IPS DF 19.7 (cell line): ENCODE measurements at regions not wholly inside any gene's neighbourhood (a gene's known extent, or its start where the extent isn't known, plus 50 kb on each side); places are given as distances from the start of the nearest gene placed in this dataset.

Experiments
- DNase-seq: peaks from one replicate; pipeline ENCODE4 v3.0.0-alpha.2; 2013; ENCODE audit warnings: low read depth, low spot score

DNA sequence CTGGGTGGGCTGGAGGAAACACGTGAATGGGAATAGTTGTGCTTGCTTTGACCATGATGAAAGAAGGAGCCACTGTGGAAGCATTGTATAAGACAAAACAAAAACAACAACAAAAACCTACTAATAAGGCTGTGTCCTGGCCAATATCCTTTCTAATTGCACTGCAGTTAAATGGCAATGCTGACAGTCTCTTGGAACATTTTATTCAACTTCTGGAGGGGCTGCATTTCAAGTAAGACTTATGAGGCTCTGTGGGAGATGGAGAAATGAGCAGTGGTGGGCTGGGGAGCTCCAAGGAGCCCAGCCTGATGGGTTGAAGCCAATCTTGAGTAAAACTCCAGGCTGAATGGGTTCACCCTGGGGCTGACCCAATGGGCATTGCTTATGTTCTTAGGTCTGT, 99.8 kb upstream of the ROPN1 start:
- DNase-seq, result no peak

DNA sequence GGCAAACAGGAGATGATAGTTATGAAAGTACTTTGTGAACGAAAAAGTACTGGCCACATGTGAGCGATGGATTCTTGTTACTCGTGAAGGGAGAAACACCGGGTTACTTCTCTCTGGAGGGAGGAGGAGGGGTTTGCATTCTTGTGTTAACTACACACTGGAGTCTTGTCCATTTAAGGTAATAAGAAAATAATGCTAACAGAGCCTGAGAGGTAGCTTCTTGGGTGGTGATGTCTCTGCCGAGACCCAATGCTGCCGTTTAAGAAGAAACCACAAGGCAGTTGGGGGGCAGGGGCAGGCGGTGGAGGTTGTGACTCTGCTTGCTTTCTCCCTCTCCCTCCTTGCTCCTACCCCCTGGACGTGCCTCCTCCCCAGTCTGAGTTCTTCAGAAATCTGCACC, 100.9 kb upstream of the ROPN1 start:
- no peak for DNase-seq

DNA sequence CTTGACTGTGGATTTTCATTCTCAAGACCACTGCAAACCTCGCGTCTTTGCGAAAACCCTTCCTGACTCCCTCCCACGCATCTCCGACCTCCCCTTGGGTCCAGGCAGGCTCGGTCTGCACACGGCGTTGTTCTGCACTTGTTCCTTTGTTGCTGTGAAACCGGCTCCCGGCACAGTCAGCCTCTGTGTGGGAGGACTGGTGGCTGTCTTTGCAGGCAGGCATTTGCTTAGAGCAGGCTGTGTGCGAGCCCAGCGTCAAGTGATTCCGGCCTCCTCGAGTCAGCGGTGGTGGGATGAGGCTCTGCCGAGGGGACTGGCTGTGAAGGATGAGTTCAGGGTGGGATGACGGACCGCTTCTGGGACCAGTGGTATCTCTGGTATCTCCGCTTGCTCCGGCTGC, 102.6 kb upstream of the ROPN1 start:
- no peak for DNase-seq

DNA sequence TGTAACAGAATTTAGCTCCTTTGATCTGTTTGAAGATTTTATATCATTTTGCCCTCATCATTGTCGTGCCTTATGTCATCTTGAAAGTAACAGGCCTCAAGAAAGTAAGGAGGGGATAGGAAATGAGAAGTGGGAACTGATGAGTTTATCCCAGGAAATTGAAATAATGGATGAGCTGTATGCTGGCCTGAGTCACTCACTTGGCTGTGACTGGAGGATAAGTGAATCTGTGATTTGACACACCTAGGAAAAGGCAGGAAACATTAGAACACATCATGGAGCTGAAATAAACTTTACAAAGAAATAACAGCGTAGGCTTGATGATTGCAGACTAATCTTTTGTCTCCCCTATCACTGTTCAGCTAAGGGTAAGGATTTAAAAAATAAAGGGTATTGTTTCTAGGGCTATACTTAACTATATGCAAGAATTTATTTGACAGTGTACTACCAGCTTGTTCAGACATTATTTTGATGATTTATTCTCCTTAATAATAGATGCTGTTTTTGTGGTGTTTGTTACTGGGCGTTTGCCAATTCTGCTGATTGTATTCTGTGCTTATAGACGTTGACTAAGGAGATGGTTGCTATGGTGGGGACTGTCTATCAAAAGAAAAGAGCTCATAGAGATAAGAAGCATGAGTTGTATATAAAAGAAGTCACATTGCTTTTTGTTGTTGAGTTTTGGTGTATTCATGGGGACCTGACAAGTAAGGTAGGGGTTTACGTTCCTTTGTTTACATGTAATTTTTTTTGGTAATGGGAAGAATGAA, 105.6 kb upstream of the ROPN1 start:
- no peak for DNase-seq

DNA sequence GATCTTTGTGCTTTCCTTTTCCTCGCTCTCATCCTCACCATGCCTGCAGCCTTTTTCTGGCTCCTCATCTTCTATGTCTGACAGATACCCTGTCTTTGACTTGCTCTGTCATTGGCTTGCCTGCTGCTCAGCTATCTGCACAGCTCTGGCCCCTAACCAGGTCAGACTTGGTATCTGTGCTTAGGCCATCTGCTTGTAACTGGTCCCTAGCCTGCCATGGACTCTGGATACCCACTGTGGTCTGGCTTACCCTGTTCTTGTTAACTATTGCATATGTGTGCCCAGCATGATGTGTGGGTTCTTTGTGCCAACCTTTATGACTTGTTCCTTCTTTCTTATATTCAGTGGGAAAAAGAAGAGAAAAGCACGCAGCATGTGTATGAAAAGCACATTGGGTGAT, 109.7 kb upstream of the ROPN1 start:
- no peak for DNase-seq

DNA sequence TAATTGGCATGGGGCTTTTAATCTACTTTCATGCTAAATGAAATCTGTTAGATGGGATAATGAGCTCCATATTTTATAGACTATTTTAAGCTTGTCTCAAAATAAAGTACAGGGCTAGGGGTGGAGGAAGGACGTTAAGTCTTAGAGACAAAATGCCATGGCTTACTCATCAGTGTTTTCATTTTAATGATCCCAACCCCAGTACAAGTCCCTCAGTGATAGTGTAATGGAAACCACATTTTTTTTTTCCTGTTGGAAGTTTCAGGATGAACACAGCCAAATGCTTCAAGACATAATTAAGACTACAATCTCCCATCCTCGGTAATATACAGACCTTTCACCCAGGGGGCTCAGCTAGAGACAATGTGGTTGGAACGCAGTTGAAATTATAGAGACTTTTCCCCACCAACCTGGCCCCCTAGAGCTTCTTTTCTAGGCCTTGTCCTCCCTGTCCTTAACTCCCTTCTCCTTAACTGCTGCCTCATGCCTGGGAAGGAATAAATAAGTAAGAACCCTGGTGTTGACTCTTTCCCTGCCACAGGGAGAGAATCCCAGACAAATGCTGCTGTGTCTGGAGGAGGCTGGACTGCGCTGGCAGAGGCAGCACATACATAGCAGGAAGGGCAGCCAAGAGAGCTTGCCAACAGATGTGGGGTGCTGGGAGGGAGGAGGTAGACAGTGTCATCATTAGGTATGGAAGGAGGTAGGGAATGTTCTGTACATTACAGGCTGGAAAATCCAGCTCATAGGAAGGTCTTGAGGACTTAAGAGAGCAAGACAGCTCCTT, 115.4 kb upstream of the ROPN1 start:
- DNase-seq, result no peak

DNA sequence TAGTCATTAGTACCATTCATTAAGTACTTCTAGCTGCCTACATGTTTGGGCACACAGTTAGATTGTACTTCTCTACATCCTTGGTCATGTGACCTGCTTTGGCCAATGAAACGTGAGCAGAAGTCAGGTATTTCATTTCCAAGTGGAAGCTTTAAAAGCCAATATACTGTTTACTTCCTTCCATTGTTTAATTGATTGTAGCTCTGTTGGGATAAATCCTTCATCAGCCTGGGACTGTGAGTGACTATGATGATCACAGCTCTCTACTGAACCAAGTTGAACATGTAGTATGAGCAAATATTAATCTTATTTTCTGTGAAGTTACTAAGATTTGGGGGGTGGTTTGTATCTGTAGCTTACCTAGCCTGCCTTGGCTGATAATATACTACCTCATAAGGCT, 116.5 kb upstream of the ROPN1 start:
- DNase-seq, result no peak

DNA sequence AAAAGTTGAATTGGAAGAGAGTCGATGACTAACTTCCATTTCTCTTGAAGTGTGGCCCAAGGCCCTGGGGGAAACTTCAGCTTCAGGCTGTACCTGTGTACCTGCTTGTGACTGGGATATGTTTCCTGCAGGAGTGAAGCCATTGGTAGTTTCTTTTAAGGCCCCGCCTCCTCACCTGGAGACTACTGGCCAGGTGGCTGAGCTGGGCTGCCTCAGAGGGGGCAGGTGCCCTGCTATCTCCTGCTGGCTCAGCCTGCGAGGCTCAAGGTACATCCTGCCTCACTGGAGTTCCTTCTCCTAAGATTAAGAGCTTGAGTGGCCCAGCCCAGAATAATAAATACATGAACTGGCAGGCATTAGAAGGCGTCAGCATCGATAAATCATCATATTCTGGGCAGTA, 121.6 kb upstream of the ROPN1 start:
- no peak for DNase-seq

DNA sequence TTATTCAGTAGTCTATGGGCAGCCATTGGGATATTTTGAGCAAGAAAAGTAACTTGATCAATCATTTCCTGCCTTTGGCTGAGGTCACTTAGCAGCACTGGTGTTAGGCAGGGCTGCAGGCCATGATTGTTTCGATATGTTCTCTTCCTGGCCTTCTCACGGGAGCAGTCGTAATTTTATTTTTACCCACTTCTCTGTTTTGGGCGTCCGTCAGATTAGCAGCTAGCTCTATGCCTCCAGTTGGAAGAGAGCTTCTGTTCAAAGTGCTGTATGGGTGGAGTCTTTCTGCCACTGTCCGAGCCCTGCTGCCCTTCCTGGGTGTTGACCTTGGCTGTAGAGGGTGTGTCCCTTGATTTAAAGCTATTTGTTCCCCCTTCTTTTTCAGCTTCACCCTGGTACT, 123.4 kb upstream of the ROPN1 start:
- DNase-seq, result no peak

DNA sequence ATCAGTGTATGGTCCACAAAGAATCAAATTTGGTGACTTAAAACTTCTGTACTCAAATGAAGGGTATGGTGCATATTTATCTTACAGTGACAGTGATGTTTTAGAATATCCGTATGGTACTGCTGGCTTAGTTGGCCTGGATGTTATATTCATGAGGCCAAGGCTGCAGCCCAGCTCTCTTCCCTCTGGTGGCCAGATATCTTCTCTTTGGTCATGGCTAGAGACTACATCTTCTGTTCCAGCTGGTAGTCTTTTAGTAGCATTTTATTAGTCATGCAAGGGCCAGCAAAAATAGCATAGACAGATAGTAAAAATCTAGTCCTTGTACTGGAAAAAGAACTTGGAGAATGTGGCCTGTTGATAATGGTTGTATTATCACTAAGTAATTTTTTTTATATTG, 124.0 kb upstream of the ROPN1 start:
- DNase-seq, result no peak

DNA sequence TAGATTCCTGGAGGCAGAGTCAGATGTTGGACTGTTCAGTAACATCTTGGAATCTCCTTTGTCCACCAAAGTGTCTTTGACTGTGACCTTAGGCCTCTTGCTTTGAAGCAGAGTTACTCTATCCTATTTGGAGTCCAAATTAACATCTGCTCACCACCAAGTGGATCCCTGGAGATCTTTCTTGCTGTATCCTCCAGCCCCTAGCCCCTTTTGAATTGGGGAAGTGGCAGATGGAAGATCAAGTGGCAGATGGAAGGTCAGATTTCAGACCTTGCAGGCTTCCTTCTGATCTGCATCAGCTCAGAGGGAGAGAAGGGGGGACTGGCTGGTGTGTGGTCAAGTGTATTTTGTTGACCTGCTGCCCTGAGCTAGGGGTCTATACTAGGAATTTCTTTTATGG, 125.0 kb upstream of the ROPN1 start:
- no peak for DNase-seq

DNA sequence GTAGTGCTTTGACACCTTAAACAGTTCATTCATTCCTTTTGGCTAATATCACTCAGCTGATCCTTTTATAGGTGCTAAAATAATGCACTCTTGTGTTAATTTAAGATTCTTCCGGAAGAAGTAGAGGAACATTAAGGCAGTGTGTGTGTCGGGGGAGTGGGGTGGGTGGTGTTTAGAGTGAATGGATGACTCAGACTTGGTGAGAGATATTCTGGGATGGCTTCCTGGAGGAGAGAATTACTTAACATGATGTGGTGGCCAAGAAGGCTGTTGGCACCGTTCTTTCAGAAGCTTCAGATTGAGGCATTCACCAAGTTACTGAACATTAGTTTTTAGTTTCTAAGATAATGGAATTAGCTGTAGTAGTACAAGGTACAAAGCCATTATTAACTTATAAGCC, 125.6 kb upstream of the ROPN1 start:
- DNase-seq, result no peak

DNA sequence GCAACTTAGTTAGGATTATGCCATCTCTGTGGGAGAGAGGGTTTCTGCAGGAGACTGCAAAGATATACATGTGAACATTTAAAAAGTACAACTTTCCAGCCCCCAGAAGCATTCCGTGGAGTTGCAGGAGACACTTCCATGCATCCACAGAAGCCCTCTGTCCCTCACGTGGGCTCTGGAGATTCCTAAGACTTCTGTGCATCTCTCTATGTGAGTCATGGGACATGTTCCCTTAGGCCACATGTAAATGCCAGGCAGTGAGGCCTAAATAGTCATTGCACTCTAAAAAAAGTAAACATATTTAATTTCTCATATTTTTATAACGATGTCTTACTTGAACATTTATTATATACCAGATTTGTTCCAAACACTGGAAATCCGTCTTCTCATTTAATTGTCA, 126.5 kb upstream of the ROPN1 start:
- no peak for DNase-seq

DNA sequence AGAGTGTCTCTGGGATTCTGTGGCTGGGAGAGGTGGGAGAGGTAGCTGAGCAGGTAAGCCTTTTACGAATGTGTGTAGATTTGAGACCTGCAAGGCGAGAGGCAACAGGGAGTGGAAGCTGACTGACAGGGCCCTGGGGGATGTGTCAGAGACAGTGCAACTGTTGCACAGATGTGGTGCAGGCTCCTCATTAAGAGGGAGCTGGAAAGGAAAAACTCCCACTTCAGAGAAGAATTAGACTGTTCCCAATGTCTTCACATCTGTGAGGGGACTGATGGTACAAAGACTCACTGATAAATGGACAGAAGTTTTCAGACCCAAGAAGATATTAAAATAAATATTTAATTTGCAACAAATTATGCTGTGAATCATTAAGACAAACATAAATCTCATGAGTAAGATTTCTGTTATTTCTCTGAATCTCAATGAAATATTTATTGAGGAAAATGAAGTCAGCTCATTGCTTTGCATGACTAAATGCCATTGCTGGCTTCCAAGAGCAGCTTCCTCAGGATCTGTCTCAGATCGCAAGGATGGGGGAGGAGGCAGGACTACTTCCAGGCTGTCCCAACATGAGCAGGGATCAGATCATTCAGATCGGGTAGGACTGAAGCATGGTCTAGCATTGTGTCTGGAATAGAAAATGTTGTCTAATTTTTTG, 127.3 kb upstream of the ROPN1 start:
- DNase-seq, result no peak

DNA sequence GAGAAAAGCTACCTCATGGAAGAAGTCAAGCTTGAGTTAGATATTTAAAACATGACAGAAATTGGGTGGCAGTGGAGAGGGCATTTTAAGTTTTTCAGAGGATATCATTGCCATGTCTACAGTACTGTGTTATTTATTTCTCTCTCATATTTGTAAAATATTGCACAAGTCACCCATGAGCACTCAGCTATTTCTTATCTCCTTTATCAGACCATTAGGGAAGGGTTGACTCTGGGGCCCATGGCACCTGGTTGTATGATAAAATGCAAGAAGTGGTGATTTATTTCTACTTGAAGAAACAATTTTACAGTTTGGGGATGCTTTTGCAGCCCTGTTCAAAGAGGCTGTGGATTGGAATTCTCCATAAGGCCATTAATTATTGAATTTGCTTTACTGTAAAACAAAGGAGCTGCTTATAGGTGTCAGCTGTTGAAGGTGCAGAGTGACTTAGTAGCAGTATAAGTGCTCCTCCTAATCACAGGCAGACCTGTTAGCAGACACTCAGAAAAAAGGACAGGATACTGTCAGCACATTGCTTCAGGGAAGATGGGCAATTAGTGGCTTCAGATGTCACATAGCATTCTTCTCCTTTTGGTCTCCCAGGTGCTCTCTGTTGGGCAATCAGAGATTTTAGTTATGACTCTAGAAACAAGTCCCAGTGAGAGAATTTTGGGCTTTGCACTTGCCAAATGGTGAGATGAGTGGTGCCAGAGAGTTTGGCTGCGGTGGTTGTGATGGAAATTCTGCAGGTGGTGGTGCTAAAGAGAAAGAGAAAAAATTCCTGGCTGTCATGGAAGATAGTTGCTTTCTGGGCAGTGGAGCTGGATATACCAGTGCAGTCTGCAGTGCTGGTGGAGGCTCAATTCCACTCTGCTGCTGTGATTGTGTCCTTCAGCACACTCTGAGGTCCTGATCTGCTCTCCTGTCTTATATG, 129.7 kb upstream of the ROPN1 start:
- no peak for DNase-seq

DNA sequence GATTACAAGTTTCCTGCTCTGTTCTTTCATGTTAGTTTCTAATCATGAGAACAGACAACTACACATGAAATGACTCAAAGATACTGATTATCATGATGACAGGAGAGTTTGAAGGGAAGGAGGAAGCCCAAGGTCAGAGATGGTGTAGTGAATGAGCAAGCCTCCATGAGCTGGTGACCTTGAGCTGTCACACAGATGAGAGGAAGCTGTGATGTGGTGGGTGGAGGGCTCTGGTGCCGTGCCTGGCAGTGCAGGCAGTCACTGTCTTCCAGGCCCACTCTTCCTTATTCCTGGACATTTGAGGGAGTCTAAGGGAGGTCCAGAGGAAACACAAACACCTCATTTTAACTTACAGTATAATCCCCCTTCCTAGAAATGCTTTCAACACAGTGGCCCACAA, 133.4 kb upstream of the ROPN1 start:
- DNase-seq, result no peak

DNA sequence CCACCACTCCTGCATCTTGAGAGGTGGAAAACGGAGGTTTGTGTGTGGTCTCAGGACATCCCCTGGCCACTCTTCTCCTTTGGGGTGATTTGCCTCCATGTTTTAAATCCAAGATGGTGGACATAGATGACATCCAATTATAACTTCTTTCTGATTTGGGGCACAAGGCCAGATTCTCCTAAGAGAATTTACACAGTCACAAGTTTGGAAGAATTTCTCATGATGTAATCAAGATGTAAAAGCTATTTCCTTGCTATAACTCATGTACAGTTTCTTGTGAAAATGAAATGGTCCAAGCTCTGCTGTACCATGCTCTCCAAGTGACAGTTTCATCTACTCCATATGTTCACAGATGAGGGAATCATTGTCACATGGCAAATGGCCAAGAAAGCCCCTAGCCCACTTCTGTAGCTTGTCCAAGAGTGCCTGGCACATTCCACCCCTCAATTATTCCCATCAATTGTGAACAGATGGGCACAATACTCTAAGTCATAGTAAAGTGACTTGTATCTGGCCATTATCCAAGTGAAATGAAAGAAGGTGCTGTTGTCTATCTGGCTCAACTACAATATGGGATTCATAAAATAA, 134.6 kb upstream of the ROPN1 start:
- DNase-seq, result no peak

DNA sequence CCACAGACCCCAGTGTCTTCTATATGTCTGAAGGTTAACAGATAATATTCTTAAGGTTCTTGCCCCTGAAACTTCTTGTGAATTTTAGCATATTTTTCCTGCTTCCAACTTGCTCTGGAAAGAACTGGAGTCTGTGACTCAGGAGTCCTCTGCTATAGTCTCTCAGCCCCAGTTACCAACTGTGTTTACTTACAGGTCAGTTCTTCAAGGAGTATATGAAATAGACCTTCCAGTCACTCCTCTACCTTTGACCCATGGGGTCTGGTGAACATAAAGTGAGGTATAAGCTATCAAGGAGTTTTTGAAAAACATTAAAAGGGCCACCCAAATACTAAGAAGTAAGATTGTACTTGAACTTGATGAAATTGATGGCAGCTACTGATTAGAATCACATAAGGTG, 139.2 kb upstream of the ROPN1 start:
- no peak for DNase-seq

DNA sequence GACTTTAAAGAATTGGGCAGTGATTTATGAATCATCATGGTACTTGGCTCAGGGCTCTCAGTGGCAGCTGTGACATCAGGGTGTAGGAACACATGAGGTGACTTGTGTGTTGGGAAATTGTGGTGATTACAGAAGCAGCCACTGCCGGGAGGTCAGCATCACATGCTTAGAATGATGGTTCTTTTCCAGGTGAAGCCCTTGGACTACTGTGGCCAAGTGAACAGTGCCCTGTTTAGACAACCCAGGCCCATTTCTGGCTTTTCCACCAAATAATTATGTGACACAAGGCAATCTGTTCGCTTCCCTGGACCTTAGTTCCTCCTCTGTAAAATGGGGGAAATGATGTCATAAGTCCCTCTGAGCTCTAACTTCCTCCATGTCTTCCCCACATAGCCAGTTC, 139.7 kb upstream of the ROPN1 start:
- no peak for DNase-seq

DNA sequence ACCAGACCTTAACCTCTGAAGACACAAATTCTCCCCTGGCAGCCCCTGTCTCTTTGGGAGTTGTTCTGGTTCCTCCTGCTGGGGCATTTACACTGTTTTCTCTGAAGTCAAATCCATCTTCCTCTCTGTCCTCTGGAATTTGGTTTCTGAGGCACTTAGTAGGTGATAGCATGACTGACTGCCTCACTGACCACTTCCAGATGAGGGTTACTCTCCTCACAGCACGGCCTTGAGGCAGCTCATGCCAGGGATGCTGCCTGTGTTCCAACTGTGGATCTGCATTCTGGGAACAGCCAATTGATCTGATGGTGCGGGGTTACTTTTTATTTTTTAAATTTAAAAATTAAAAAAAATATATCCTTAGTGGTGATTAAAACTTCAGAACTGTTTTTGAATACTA, 140.9 kb upstream of the ROPN1 start:
- DNase-seq, result no peak

DNA sequence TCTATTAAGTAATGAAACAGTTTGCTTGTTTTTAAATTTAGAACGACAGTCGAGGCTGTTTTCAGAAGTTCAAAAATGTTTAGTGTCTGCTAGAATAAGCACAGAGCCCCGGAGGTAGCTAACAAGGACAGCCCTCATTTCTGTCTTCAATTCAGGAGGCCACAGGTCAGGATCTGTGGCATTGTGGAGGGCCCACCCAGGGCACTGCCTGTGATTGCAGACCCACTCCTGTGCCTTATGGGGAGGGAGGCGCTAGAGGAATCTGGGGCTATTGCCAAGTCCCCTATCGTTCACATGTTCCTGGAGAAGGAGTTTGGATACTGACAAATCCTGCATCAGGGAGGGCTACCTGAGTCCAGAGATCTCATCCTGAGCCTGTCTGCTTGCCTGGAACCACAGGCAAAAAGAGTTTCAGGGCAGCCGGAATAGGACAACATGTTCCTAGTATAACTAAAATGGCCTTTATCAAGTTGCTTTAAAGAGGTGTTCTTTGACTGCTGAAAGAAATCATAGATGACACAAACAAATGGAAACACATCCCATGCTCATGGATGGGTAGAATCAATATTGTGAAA, 141.5 kb upstream of the ROPN1 start:
- no peak for DNase-seq
